Trophoblast cell (in vitro differentiated cells and primary cell): ENCODE measurements at regions not wholly inside any gene's neighbourhood (a gene's known extent, or its start where the extent isn't known, plus 50 kb on each side); places are given as distances from the start of the nearest gene placed in this dataset.

Experiments
- DNase-seq, 2 donors: peaks; one replicate each; pipeline ENCODE4 v3.0.0-alpha.2; 2016
- H2AFZ ChIP-seq: 2 replicates; pipeline ENCODE4 v1.6.1; 2013; ENCODE audit warnings: low read length, moderate library complexity, mild to moderate bottlenecking; ENCODE audit not compliant: insufficient read depth, poor library complexity
- H2AK5ac ChIP-seq: 2 replicates; pipeline ENCODE4 v1.6.1; 2013; ENCODE audit warnings: mild to moderate bottlenecking, low read length
- H2BK120ac ChIP-seq: 2 replicates; pipeline ENCODE4 v1.6.1; 2013; ENCODE audit warnings: low read length, mild to moderate bottlenecking, moderate library complexity; ENCODE audit not compliant: insufficient read depth, poor library complexity
- H2BK12ac ChIP-seq: 2 replicates; pipeline ENCODE4 v1.6.1; 2013; ENCODE audit warnings: mild to moderate bottlenecking, low read length, moderate library complexity
- H2BK5ac ChIP-seq: 2 replicates; pipeline ENCODE4 v1.6.1; 2013; ENCODE audit warnings: low read length, low read depth, moderate library complexity, mild to moderate bottlenecking; ENCODE audit not compliant: poor library complexity
- H3K14ac ChIP-seq: 2 replicates; pipeline ENCODE4 v1.6.1; 2013; ENCODE audit warnings: mild to moderate bottlenecking, low read length
- H3K18ac ChIP-seq: 2 replicates; pipeline ENCODE4 v1.6.1; 2013; ENCODE audit warnings: mild to moderate bottlenecking, low read length
- H3K23ac ChIP-seq: 2 replicates; pipeline ENCODE4 v1.6.1; 2013; ENCODE audit warnings: low read length
- H3K27ac ChIP-seq: 2 replicates; pipeline ENCODE4 v1.5.1; 2013; ENCODE audit warnings: low read depth, mild to moderate bottlenecking, inconsistent platforms, low read length, moderate library complexity
- H3K27me3 ChIP-seq: 2 replicates; pipeline ENCODE4 v1.6.1; 2013; ENCODE audit warnings: inconsistent platforms, mild to moderate bottlenecking, low read length, moderate library complexity; ENCODE audit not compliant: insufficient read depth
- H3K36me3 ChIP-seq, 2 experiments: 1 replicate in 1 of 2; 2 replicates in 1 of 2; pipeline ENCODE4 v1.6.1; 2013; ENCODE audit warnings: low read length in 2 of 2, mild to moderate bottlenecking in 2 of 2, moderate library complexity in 1 of 2; ENCODE audit not compliant: insufficient read depth in 2 of 2, control insufficient read depth in 1 of 2
- H3K4ac ChIP-seq: 2 replicates; pipeline ENCODE4 v1.6.1; 2013; ENCODE audit warnings: low read depth, mild to moderate bottlenecking, low read length, moderate library complexity
- H3K4me1 ChIP-seq, 2 experiments: 1 replicate in 1 of 2; 2 replicates in 1 of 2; pipeline ENCODE4 v1.6.1; 2013; ENCODE audit warnings: low read length in 2 of 2, mild to moderate bottlenecking in 2 of 2, moderate library complexity in 1 of 2; ENCODE audit not compliant: insufficient read depth in 2 of 2, control insufficient read depth in 1 of 2
- H3K4me2 ChIP-seq: 2 replicates; pipeline ENCODE4 v1.6.1; 2013; ENCODE audit warnings: inconsistent platforms, mild to moderate bottlenecking, low read length, moderate library complexity
- H3K4me3 ChIP-seq: 2 replicates; pipeline ENCODE4 v1.5.1; 2013; ENCODE audit warnings: mild to moderate bottlenecking, low read depth, low read length, inconsistent platforms
- H3K79me1 ChIP-seq: one replicate; pipeline ENCODE4 v1.6.1; 2013; ENCODE audit warnings: low read length
- H3K79me2 ChIP-seq: 2 replicates; pipeline ENCODE4 v1.6.1; 2013; ENCODE audit warnings: low read length, mild to moderate bottlenecking; ENCODE audit not compliant: control insufficient read depth, insufficient read depth, poor library complexity
- H3K9ac ChIP-seq: 2 replicates; pipeline ENCODE4 v1.6.1; 2013; ENCODE audit warnings: mild to moderate bottlenecking, low read length
- H3K9me3 ChIP-seq: 2 replicates; pipeline ENCODE4 v1.6.1; 2013; ENCODE audit warnings: low read depth, mild to moderate bottlenecking, control low read depth, inconsistent platforms, low read length; ENCODE audit not compliant: insufficient read depth
- H4K12ac ChIP-seq: 2 replicates; pipeline ENCODE4 v1.6.1; 2013; ENCODE audit warnings: low read depth, mild to moderate bottlenecking, low read length, moderate library complexity
- H4K8ac ChIP-seq: 2 replicates; pipeline ENCODE4 v1.6.1; 2013; ENCODE audit warnings: low read depth, mild to moderate bottlenecking, low read length, moderate library complexity
- H4K91ac ChIP-seq: one replicate; pipeline ENCODE4 v1.6.1; 2013; ENCODE audit warnings: low read depth, mild to moderate bottlenecking, low read length, moderate library complexity
- WGBS: extraction: QIAGEN DNeasy Blood & Tissue Kit; methylation state at CpG from one replicate; pipeline ENCODE4 v1.1.7; 2013; ENCODE audit warnings: missing lambda C conversion rate; ENCODE audit not compliant: insufficient read length, insufficient coverage; ENCODE audit errors: extremely low coverage; 5-methylcytosine and 5-hydroxymethylcytosine counted together

DNA sequence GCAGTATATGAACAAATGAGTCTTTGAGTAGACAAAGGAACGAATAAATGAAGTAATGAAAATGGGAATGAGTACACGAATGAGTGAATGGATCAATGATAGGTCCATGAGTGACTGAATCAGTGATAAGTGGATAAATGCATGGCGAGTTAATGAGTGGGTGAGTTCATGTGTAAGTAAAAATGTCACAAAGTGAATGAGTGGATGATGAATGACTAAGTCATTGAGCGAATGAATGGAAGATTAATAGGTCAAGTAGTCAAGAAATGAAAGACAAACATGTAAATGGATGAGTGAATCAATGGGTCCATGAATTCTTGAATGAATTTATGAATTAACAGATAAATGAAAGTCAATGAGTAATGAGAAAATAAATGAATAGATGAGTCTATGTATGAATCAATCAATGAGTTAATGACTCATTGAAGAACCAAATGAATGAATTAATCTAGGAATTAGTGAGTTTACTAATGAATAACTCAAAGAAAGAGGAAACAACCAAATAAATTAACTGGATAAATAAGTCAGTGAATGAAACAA, 97.3 kb upstream of the RTL1 start:
- H3K27me3 ChIP-seq, result no peaks in the 10 kb centered on the region
- H3K18ac ChIP-seq, result no peak overlapping the region
- no peak overlapping the region for H4K91ac ChIP-seq
- no peak overlapping the region for H2BK12ac ChIP-seq
- no peak overlapping the region for H3K4me3 ChIP-seq
- H3K4me2 ChIP-seq, result no peak overlapping the region
- H3K79me2 ChIP-seq, result no peaks in the 10 kb centered on the region
- H2AFZ ChIP-seq, result no peak overlapping the region
- H2BK120ac ChIP-seq, result no peak overlapping the region
- no peak overlapping the region for H2BK5ac ChIP-seq
- no peaks in the 10 kb centered on the region for H3K4me1 ChIP-seq
- no peaks in the 10 kb centered on the region for H3K36me3 ChIP-seq
- no peaks in the 10 kb centered on the region for H3K79me1 ChIP-seq
- no peak overlapping the region for H3K14ac ChIP-seq
- 100% methylated on average over 2 of the region's 4 CpGs for WGBS
- no peak overlapping the region for H4K12ac ChIP-seq
- H3K27ac ChIP-seq, result no peak overlapping the region
- H3K23ac ChIP-seq, result no peak overlapping the region
- H2AK5ac ChIP-seq, result no peak overlapping the region
- peaks cover 1% of the 10 kb centered on the region for H3K9me3 ChIP-seq
- no peak overlapping the region for H3K9ac ChIP-seq
- no peak for DNase-seq
- no peak overlapping the region for H3K4ac ChIP-seq
- H4K8ac ChIP-seq, result no peak overlapping the region

DNA sequence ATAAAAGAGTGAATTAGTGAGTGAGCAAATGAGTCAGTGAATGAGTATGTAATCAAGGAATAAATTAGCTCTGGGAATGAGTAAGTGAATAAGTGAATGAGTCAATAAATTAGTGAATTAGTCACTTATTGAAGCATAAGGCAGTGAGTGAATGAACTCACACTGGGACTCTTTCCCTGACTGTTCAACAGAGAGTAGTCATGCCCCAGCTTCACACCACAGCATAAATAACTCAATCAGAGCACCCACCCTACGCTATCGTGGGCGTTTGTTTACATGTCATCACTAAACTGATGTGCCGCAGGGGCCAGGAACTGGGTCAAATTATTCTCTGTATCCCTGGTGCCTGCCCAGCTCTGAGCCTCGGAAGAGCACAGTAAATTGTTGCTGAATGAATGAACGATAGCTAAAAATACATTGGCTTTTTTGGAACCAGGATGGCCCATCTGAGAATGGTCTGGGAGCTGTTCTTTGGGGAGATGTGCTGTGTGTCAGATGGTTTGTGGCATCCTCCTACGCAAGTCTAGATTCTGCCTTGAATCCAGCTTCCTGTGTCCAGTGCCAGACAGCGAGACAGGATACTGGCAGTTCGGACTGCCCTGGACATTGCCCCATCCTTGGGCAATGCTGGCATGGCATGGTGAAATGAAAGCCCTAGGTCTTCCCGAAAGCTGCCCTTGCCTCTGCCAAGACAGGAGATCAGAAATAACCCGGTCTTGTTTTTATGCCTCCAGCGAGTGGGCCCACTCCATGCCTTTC, 98.0 kb upstream of the RTL1 start:
- H3K4me1 ChIP-seq, result no peaks in the 10 kb centered on the region
- H3K79me2 ChIP-seq, result no peaks in the 10 kb centered on the region
- H3K36me3 ChIP-seq, result no peaks in the 10 kb centered on the region
- no peak overlapping the region for H3K27ac ChIP-seq
- H3K27me3 ChIP-seq, result no peaks in the 10 kb centered on the region
- peak in 1 of 2 donors; percentile 0 for DNase-seq
- no peak overlapping the region for H3K14ac ChIP-seq
- no peak overlapping the region for H3K9ac ChIP-seq
- no peak overlapping the region for H2BK120ac ChIP-seq
- H2AK5ac ChIP-seq, result no peak overlapping the region
- H2BK12ac ChIP-seq, result no peak overlapping the region
- H2BK5ac ChIP-seq, result no peak overlapping the region
- no peak overlapping the region for H3K4me3 ChIP-seq
- H4K8ac ChIP-seq, result no peak overlapping the region
- H3K9me3 ChIP-seq, result peaks cover 1% of the 10 kb centered on the region
- no CpG with 5 or more reads among the region's 12 CpGs for WGBS
- no peaks in the 10 kb centered on the region for H3K79me1 ChIP-seq
- no peak overlapping the region for H3K18ac ChIP-seq
- no peak overlapping the region for H3K4me2 ChIP-seq
- H4K91ac ChIP-seq, result no peak overlapping the region
- no peak overlapping the region for H3K23ac ChIP-seq
- H3K4ac ChIP-seq, result no peak overlapping the region
- H2AFZ ChIP-seq, result no peak overlapping the region
- no peak overlapping the region for H4K12ac ChIP-seq

DNA sequence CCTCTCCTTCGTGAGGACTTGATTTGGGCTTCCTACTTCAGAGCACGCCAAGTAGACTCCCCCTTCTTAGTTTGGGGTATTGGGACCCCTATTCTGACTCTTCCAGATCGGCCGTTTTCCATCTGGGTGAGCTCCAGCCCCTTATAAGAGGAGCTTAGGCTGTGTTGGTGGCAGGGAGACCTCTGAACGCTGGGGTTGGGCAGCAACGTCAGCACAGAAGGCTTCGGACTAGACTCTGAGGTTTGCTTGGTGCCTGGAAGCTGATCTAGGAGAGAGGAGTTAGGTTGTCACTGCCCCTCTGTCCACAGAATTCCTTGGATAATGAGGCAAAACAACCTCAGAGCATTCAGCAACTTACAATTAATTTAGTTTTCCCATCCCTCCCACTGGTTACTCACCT, 99.2 kb upstream of the RTL1 start:
- Histone ChIP-seq H3K79me2 (no peaks in the 10 kb centered on the region), H3K36me3 (no peaks in the 10 kb centered on the region), H3K4me3 (no peak overlapping the region), H3K23ac (no peak overlapping the region), H3K27ac (no peak overlapping the region), H3K27me3 (no peaks in the 10 kb centered on the region), H3K4me1 (no peaks in the 10 kb centered on the region), H3K9me3 (peaks cover 1% of the 10 kb centered on the region), H4K91ac (no peak overlapping the region), H4K8ac (no peak overlapping the region), H3K4ac (no peak overlapping the region), H2BK5ac (no peak overlapping the region), H2BK12ac (no peak overlapping the region), H2BK120ac (no peak overlapping the region), H2AFZ (no peak overlapping the region), H3K18ac (no peak overlapping the region), H2AK5ac (no peak overlapping the region), H3K14ac (no peak overlapping the region), H3K79me1 (no peaks in the 10 kb centered on the region), H4K12ac (no peak overlapping the region), H3K4me2 (no peak overlapping the region), H3K9ac (no peak overlapping the region)
- WGBS, result no CpG with 5 or more reads among the region's 7 CpGs
- DNase-seq, result no peak

DNA sequence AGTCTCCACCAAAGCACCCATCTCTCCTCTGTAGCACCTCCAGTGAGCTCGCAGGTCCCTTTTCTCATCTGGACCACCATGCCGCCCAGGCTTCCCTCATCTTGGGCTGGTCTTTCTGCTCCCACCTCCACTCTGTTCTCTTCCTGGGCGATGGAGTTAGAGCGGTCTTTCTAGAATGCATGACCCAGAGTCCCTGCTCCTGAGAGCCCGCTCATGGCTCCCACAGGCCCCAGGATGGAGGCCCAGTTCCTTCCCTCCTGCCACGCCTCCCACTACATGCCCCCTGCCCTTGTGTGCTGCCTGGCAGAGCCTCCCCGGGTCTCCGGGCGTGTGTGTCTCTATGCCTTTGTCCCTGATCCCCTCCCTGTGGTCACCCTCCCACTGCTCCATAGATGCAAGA, 100.7 kb upstream of the RTL1 start:
- Histone ChIP-seq H3K18ac (no peak overlapping the region), H3K23ac (no peak overlapping the region), H2AK5ac (no peak overlapping the region), H3K4me3 (no peak overlapping the region), H2BK12ac (no peak overlapping the region), H2BK120ac (no peak overlapping the region), H3K4ac (no peak overlapping the region), H4K12ac (no peak overlapping the region), H2AFZ (no peak overlapping the region), H3K27ac (no peak overlapping the region), H3K79me1 (no peaks in the 10 kb centered on the region), H4K8ac (no peak overlapping the region), H3K79me2 (no peaks in the 10 kb centered on the region), H3K4me2 (no peak overlapping the region), H3K14ac (no peak overlapping the region), H2BK5ac (no peak overlapping the region), H3K9me3 (peaks cover 1% of the 10 kb centered on the region), H3K4me1 (no peaks in the 10 kb centered on the region), H3K36me3 (no peaks in the 10 kb centered on the region), H3K27me3 (no peaks in the 10 kb centered on the region), H3K9ac (no peak overlapping the region), H4K91ac (no peak overlapping the region)
- no peak for DNase-seq
- no CpG with 5 or more reads among the region's 9 CpGs for WGBS
